Keratinocyte (primary cell): ENCODE measurements at regions not wholly inside any gene's neighbourhood (a gene's known extent, or its start where the extent isn't known, plus 50 kb on each side); places are given as distances from the start of the nearest gene placed in this dataset.

Experiments used
- DNase-seq: peaks from one replicate; pipeline ENCODE4 v3.0.0-alpha.2; 2011; ENCODE audit warnings: low read depth, missing footprints, low spot score
- FAIRE-seq: peaks from 2 replicates; lab custom pipeline; 2011; peaks lifted over from hg19 to GRCh38; lab: Jason Lieb, UNC
- H2AFZ ChIP-seq: 2 replicates; pipeline ENCODE4 v1.6.0; 2012; ENCODE audit warnings: low read length, control low read depth, inconsistent platforms; ENCODE audit not compliant: control insufficient read depth
- H3K27ac ChIP-seq: 2 replicates; pipeline ENCODE4 v1.5.1; 2011; ENCODE audit warnings: low read length; ENCODE audit not compliant: control insufficient read depth, insufficient read depth
- H3K27me3 ChIP-seq: 3 replicates; pipeline ENCODE4 v1.6.0; 2011; ENCODE audit warnings: low read length; ENCODE audit not compliant: control insufficient read depth, insufficient read depth; ENCODE audit errors: extremely low read depth
- H3K36me3 ChIP-seq, 2 experiments: 2 replicates in 1 of 2; 3 replicates in 1 of 2; pipeline ENCODE4 v1.5.1; 2011; ENCODE audit warnings: low read length in 2 of 2, mild to moderate bottlenecking in 1 of 2; ENCODE audit not compliant: control insufficient read depth in 2 of 2, insufficient read depth in 2 of 2; ENCODE audit errors: extremely low read depth in 1 of 2
- H3K4me1 ChIP-seq: 3 replicates; pipeline ENCODE4 v1.5.1; 2011; ENCODE audit warnings: low read length; ENCODE audit not compliant: control insufficient read depth, insufficient read depth; ENCODE audit errors: extremely low read depth
- H3K4me2 ChIP-seq: 3 replicates; pipeline ENCODE4 v1.6.0; 2011; ENCODE audit warnings: low read depth, low read length; ENCODE audit not compliant: control insufficient read depth, insufficient read depth; ENCODE audit errors: extremely low read depth
- H3K4me3 ChIP-seq, 3 experiments: fragments of 200-600 bp in 1 of 3; sonication (generic) in 1 of 3; 2 replicates in 2 of 3; 3 replicates in 1 of 3; pipeline ENCODE4 v1.5.1; 2011 to 2016; ENCODE audit warnings: low read length in 3 of 3, mild to moderate bottlenecking in 3 of 3, control low read depth in 2 of 3, inconsistent platforms in 1 of 3, low read depth in 1 of 3, mixed read lengths in 1 of 3, mixed run types in 1 of 3, moderate library complexity in 1 of 3; ENCODE audit not compliant: control insufficient read depth in 2 of 3, insufficient read depth in 2 of 3; ENCODE audit errors: extremely low read depth in 1 of 3
- H3K79me2 ChIP-seq: 2 replicates; pipeline ENCODE4 v1.6.0; 2012; ENCODE audit warnings: low read length; ENCODE audit not compliant: control insufficient read depth, insufficient read depth
- H3K9ac ChIP-seq: 3 replicates; pipeline ENCODE4 v1.6.0; 2011; ENCODE audit warnings: low read length; ENCODE audit not compliant: control insufficient read depth, insufficient read depth; ENCODE audit errors: extremely low read depth
- H3K9me1 ChIP-seq: 3 replicates; pipeline ENCODE4 v1.6.0; 2011; ENCODE audit warnings: low read length; ENCODE audit not compliant: control insufficient read depth, insufficient read depth; ENCODE audit errors: extremely low read depth
- H3K9me3 ChIP-seq: 2 replicates; pipeline ENCODE4 v1.5.1; 2012; ENCODE audit warnings: low read depth, low read length; ENCODE audit not compliant: control insufficient read depth
- H4K20me1 ChIP-seq: 3 replicates; pipeline ENCODE4 v1.6.0; 2011; ENCODE audit warnings: low read length; ENCODE audit not compliant: control insufficient read depth, insufficient read depth; ENCODE audit errors: extremely low read depth
- EZH2 ChIP-seq: IDR thresholded peaks from one replicate; pipeline ENCODE4 v1.6.1; 2012; ENCODE audit warnings: inconsistent platforms, mild to moderate bottlenecking, low read length, moderate library complexity
- dilution Hi-C: fragments of 300-500 bp; cut with MboI; formaldehyde crosslinking; loops from one replicate; pipeline ENCODE4 v1.7.0; 2020; ENCODE audit warnings: low sequenced_read_pairs; ENCODE audit not compliant: extremely low pct_ligation_motif_present
- TF ChIP-seq, protein P1 (sequence below), 3 experiments: IDR thresholded peaks in 1 of 3; conservative IDR thresholded peaks in 1 of 3; optimal IDR thresholded peaks in 1 of 3; 2 replicates in 2 of 3; 3 replicates in 1 of 3; pipeline versions ENCODE3 to v1.5.1; 2011; ENCODE audit warnings: low read length in 3 of 3, mild to moderate bottlenecking in 3 of 3, moderate library complexity in 2 of 3, control low read depth in 1 of 3, inconsistent platforms in 1 of 3; ENCODE audit not compliant: insufficient read depth in 2 of 3; ENCODE audit errors: extremely low read depth in 1 of 3

DNA sequence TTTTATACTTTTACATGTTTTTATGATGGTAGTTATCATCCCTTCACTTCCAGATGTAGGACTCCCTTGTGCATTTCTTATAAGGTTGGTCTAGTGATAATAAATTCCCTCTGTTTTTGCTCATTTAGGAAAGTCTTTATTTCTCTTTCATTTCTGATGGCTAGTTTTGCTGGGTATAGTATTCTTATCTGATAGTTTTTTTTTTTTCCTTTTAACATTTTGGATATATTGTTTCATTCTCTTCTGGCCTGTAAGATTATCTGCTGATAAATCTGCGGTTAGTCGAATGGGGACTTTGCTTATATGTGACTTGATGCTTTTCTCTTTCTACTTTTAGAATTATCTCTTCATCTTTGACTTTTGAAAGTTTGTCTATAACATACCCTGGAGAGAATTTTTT lies 153.1 kb upstream of the MPHOSPH6 start:
- no peaks in the 10 kb centered on the region for H3K36me3 ChIP-seq
- FAIRE-seq = no peak

DNA sequence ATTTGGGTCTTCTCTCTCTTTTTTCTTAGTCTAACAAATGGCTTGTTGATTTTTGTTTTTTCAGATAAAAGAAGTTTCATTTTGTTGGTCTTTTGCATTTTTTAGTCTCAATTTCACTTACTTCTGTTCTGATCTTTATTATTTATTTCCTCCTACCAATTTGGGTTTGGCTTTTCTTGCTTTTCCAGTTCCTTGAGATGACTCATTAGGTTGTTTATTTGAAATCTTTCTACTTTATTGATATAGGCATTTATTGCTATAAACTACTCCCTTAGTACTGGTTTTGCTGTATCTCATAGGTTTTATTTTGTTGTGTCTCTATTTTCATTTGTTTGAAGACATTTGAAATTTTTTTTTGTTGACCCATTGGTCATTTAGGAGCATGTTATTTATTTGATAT lies 152.2 kb upstream of the MPHOSPH6 start:
- Histone ChIP-seq H3K9me3 (no peaks in the 10 kb centered on the region), H2AFZ (no peak overlapping the region), H3K9me1 (no peaks in the 10 kb centered on the region), H3K36me3 (no peaks in the 10 kb centered on the region), H3K4me1 (no peaks in the 10 kb centered on the region), H3K27ac (no peak overlapping the region), H3K27me3 (no peaks in the 10 kb centered on the region), H3K4me2 (no peak overlapping the region), H3K4me3 (no peak overlapping the region), H4K20me1 (no peaks in the 10 kb centered on the region), H3K79me2 (no peaks in the 10 kb centered on the region), H3K9ac (no peak overlapping the region)
- FAIRE-seq = no peak
- TF ChIP-seq EZH2 = no peak
- TF ChIP-seq, protein P1, sequence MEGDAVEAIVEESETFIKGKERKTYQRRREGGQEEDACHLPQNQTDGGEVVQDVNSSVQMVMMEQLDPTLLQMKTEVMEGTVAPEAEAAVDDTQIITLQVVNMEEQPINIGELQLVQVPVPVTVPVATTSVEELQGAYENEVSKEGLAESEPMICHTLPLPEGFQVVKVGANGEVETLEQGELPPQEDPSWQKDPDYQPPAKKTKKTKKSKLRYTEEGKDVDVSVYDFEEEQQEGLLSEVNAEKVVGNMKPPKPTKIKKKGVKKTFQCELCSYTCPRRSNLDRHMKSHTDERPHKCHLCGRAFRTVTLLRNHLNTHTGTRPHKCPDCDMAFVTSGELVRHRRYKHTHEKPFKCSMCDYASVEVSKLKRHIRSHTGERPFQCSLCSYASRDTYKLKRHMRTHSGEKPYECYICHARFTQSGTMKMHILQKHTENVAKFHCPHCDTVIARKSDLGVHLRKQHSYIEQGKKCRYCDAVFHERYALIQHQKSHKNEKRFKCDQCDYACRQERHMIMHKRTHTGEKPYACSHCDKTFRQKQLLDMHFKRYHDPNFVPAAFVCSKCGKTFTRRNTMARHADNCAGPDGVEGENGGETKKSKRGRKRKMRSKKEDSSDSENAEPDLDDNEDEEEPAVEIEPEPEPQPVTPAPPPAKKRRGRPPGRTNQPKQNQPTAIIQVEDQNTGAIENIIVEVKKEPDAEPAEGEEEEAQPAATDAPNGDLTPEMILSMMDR (optimal IDR thresholded peaks at IDR 0.05 in 1 of 3, IDR thresholded peaks at IDR 0.05 in 1 of 3, conservative IDR thresholded peaks at IDR 0.05 in 1 of 3; ENCODE audit: extremely low read depth in 1 of 3, insufficient read depth in 2 of 3, low read length in 3 of 3) = no peak
- DNase-seq = no peak
- dilution Hi-C loops = no loop called here

More for the DNA sequence above, 153.1 kb upstream of the MPHOSPH6 start:
- H3K9me3 ChIP-seq = no peaks in the 10 kb centered on the region
- dilution Hi-C loops = no loop called here
- H3K4me1 ChIP-seq = no peaks in the 10 kb centered on the region
- H3K4me2 ChIP-seq = no peak overlapping the region
- TF ChIP-seq EZH2 = no peak
- TF ChIP-seq, protein P1 (optimal IDR thresholded peaks at IDR 0.05 in 1 of 3, IDR thresholded peaks at IDR 0.05 in 1 of 3, conservative IDR thresholded peaks at IDR 0.05 in 1 of 3; ENCODE audit: extremely low read depth in 1 of 3, insufficient read depth in 2 of 3, low read length in 3 of 3) = no peak
- no peak overlapping the region for H3K4me3 ChIP-seq
- no peak overlapping the region for H2AFZ ChIP-seq
- H3K27ac ChIP-seq = no peak overlapping the region
- no peak for DNase-seq
- no peaks in the 10 kb centered on the region for H3K27me3 ChIP-seq
- H3K9ac ChIP-seq = no peak overlapping the region
- H4K20me1 ChIP-seq = no peaks in the 10 kb centered on the region
- no peaks in the 10 kb centered on the region for H3K9me1 ChIP-seq
- no peaks in the 10 kb centered on the region for H3K79me2 ChIP-seq
